Upper lobe of left lung (tissue), 4 donors: ENCODE measurements at regions not wholly inside any gene's neighbourhood (a gene's known extent, or its start where the extent isn't known, plus 50 kb on each side); places are given as distances from the start of the nearest gene placed in this dataset.

Experiments
- EP300 ChIP-seq, 4 donors: sonication (generic); formaldehyde crosslinking; IDR thresholded peaks; one replicate each; pipeline ENCODE4 v1.5.1; 2017; ENCODE audit warnings: antibody characterized with exemption in 4 of 4, control low read depth in 2 of 4
- POLR2A ChIP-seq, 4 donors: fragments of 450-650 bp; IDR thresholded peaks; one replicate each; pipeline ENCODE4 v1.5.1; 2016 to 2017; ENCODE audit warnings: antibody characterized with exemption in 4 of 4, mild to moderate bottlenecking in 2 of 4
- POLR2AphosphoS5 ChIP-seq, 2 donors: sonication (generic); formaldehyde crosslinking; IDR thresholded peaks; one replicate each; pipeline ENCODE4 v1.5.1; 2017; ENCODE audit warnings: antibody characterized with exemption in 2 of 2
- TF ChIP-seq, protein P1 (sequence below), 6 experiments: fragments of 450-650 bp in 4 of 6; fragments of 200-600 bp in 2 of 6; sonication (generic) in 2 of 6; IDR thresholded peaks; one replicate each; pipeline ENCODE4 v1.5.1; 2016 to 2019; ENCODE audit warnings: antibody characterized with exemption in 6 of 6

DNA sequence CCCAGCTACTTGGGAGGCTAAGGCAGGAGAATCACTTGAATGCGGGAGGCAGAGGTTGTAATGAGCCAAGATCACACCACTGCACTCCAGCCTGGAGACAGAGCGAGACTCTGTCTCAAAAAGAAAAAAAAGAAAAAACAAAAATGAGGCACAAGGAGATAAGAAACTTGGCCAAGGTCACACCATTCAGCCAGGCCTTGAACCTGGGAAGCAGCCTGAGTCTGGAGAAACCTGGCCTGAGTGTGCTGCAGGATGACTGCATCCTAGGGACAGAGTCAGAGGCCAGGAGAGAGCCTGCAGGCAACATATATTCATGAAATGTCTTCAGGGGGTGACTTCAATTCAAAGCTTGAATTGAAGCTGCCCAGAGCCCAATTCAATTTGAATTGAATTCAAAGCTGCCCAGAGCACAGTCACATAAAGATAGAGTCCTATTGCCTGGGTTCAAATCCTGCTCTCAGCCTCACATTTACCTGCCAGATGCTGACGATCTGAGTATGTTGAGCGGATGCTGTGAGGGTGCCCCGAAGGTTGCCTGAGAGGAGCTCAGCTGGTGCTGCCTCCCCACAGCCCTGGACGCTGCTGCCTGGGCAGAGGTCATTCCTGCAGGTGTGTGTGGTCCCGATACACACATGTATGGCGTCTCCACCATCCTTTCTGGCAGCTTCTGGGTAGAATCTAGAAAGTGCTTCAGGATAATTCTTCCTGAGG is 307.7 kb downstream of the AJAP1 start:
- TF ChIP-seq, protein P1, sequence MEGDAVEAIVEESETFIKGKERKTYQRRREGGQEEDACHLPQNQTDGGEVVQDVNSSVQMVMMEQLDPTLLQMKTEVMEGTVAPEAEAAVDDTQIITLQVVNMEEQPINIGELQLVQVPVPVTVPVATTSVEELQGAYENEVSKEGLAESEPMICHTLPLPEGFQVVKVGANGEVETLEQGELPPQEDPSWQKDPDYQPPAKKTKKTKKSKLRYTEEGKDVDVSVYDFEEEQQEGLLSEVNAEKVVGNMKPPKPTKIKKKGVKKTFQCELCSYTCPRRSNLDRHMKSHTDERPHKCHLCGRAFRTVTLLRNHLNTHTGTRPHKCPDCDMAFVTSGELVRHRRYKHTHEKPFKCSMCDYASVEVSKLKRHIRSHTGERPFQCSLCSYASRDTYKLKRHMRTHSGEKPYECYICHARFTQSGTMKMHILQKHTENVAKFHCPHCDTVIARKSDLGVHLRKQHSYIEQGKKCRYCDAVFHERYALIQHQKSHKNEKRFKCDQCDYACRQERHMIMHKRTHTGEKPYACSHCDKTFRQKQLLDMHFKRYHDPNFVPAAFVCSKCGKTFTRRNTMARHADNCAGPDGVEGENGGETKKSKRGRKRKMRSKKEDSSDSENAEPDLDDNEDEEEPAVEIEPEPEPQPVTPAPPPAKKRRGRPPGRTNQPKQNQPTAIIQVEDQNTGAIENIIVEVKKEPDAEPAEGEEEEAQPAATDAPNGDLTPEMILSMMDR (IDR thresholded peaks at IDR 0.05) = no peak
- TF ChIP-seq POLR2A (IDR thresholded peaks at IDR 0.05) = no peak
- TF ChIP-seq EP300 (IDR thresholded peaks at IDR 0.05) = no peak
- TF ChIP-seq POLR2AphosphoS5 (IDR thresholded peaks at IDR 0.05) = no peak
